Loucy (cell line): ENCODE measurements at regions not wholly inside any gene's neighbourhood (a gene's known extent, or its start where the extent isn't known, plus 50 kb on each side); places are given as distances from the start of the nearest gene placed in this dataset.

Experiments used
- H2AFZ ChIP-seq: fragments of 200-600 bp; sonication (generic); 2 replicates; pipeline ENCODE4 v1.6.0; 2016; ENCODE audit warnings: antibody characterized with exemption, mild to moderate bottlenecking, low read length, moderate library complexity
- H3F3A ChIP-seq: fragments of 200-600 bp; 2 replicates; pipeline ENCODE4 v1.6.0; 2016; ENCODE audit warnings: antibody characterized with exemption, low read depth, mild to moderate bottlenecking
- H3K27me3 ChIP-seq: fragments of 200-600 bp; sonication (generic); 2 replicates; pipeline ENCODE4 v1.6.1; 2014; ENCODE audit warnings: low read length, mild to moderate bottlenecking; ENCODE audit not compliant: insufficient read depth, poor library complexity, severe bottlenecking
- H3K36me3 ChIP-seq: fragments of 200-600 bp; sonication (generic); 2 replicates; pipeline ENCODE4 v1.6.1; 2016; ENCODE audit warnings: low read length; ENCODE audit not compliant: insufficient read depth
- H3K4me1 ChIP-seq: fragments of 200-600 bp; sonication (generic); 2 replicates; pipeline ENCODE4 v1.5.1; 2014; ENCODE audit warnings: low read length, mild to moderate bottlenecking; ENCODE audit not compliant: insufficient read depth, poor library complexity, severe bottlenecking
- H3K4me2 ChIP-seq: fragments of 200-600 bp; sonication (generic); 2 replicates; pipeline ENCODE4 v1.6.0; 2014; ENCODE audit warnings: antibody characterized with exemption, low read length, low read depth, mild to moderate bottlenecking; ENCODE audit not compliant: poor library complexity, severe bottlenecking
- H3K4me3 ChIP-seq: fragments of 200-600 bp; sonication (generic); 2 replicates; pipeline ENCODE4 v1.5.1; 2014; ENCODE audit warnings: low read length, mild to moderate bottlenecking, mixed read lengths; ENCODE audit not compliant: poor library complexity, severe bottlenecking
- H3K79me2 ChIP-seq: fragments of 200-600 bp; sonication (generic); 2 replicates; pipeline ENCODE4 v1.6.1; 2014; ENCODE audit warnings: low read length; ENCODE audit not compliant: insufficient read depth
- H3K9ac ChIP-seq: fragments of 200-600 bp; sonication (generic); 2 replicates; pipeline ENCODE4 v1.6.0; 2014; ENCODE audit warnings: mild to moderate bottlenecking, low read depth, low read length, moderate library complexity; ENCODE audit not compliant: poor library complexity, severe bottlenecking
- H3K9me2 ChIP-seq: fragments of 200-600 bp; sonication (generic); replicated peaks from 2 replicates; pipeline ENCODE4 v1.6.1; 2016; ENCODE audit warnings: low read depth, low read length, mixed read lengths
- H3K9me3 ChIP-seq: fragments of 200-600 bp; sonication (generic); 2 replicates; pipeline ENCODE4 v1.6.1; 2014; ENCODE audit warnings: mild to moderate bottlenecking, antibody characterized with exemption, low read length, low read depth; ENCODE audit not compliant: insufficient read depth
- H4K20me1 ChIP-seq: fragments of 200-600 bp; sonication (generic); 2 replicates; pipeline ENCODE4 v1.6.0; 2014; ENCODE audit warnings: antibody characterized with exemption, low read length, mild to moderate bottlenecking; ENCODE audit not compliant: insufficient read depth, poor library complexity, severe bottlenecking
- EZH2phosphoT487 ChIP-seq: fragments of 200-600 bp; IDR thresholded peaks from 2 replicates; pipeline ENCODE4 v1.6.1; 2018; ENCODE audit warnings: antibody characterized with exemption, mild to moderate bottlenecking, moderate library complexity, borderline replicate concordance
- TF ChIP-seq, protein P1 (sequence below): fragments of 200-600 bp; sonication (generic); conservative IDR thresholded peaks from 2 replicates; pipeline ENCODE4 v1.5.1; 2014; ENCODE audit warnings: mild to moderate bottlenecking, antibody characterized with exemption, low read length

DNA sequence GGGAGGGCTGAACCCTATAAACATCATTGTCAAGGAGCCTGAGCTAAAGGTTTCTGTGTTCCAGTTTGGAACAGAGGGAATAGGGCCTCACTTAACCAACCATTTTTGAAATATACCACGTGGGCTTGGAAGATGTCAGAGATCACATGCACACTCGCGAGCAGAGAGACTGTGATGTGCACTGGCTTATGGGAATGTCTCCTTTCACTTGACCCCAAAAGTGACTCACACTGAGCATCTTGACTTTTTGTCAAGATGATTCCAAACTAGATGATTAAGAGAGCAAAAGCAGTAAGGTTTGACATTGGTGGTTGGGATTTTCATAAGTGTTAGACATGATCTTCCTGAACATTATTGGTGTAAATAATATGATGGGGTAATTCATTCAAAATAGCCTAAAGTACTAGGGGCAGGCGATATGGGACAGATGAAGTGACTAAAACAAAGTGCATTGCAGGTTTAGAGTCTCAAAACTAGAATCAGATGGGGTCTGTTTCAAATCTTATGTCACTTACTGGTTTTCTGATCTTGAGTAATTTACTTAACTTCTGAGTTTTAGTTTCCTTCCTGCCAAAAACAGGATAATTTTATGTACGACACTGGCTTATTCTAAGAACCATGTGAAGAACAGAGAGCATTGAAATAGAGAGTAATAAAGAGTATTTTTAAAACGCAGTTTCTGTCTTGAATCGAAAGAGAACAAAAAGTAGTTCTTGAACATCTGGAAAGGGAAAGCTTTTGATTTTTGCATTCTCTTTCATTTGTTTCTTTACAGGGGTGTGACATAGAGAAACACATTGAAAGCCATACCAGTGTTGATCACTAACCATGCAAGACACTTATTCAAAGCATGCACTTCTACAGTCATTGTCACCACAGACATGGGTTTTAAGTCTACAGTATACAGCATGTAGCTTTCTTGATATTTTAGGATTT is 383.0 kb downstream of the DIRAS2 start:
- Histone ChIP-seq H4K20me1 (no peaks in the 10 kb centered on the region), H3F3A (no peaks in the 10 kb centered on the region), H3K4me1 (no peaks in the 10 kb centered on the region), H3K4me3 (no peak overlapping the region), H3K9ac (no peak overlapping the region), H3K4me2 (no peak overlapping the region), H3K36me3 (no peaks in the 10 kb centered on the region), H3K9me3 (no peaks in the 10 kb centered on the region), H3K27me3 (no peaks in the 10 kb centered on the region), H3K9me2 (no peaks in the 10 kb centered on the region), H2AFZ (no peak overlapping the region), H3K79me2 (no peaks in the 10 kb centered on the region)
- TF ChIP-seq EZH2phosphoT487, result no peak
- TF ChIP-seq, protein P1, sequence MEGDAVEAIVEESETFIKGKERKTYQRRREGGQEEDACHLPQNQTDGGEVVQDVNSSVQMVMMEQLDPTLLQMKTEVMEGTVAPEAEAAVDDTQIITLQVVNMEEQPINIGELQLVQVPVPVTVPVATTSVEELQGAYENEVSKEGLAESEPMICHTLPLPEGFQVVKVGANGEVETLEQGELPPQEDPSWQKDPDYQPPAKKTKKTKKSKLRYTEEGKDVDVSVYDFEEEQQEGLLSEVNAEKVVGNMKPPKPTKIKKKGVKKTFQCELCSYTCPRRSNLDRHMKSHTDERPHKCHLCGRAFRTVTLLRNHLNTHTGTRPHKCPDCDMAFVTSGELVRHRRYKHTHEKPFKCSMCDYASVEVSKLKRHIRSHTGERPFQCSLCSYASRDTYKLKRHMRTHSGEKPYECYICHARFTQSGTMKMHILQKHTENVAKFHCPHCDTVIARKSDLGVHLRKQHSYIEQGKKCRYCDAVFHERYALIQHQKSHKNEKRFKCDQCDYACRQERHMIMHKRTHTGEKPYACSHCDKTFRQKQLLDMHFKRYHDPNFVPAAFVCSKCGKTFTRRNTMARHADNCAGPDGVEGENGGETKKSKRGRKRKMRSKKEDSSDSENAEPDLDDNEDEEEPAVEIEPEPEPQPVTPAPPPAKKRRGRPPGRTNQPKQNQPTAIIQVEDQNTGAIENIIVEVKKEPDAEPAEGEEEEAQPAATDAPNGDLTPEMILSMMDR, result no peak

DNA sequence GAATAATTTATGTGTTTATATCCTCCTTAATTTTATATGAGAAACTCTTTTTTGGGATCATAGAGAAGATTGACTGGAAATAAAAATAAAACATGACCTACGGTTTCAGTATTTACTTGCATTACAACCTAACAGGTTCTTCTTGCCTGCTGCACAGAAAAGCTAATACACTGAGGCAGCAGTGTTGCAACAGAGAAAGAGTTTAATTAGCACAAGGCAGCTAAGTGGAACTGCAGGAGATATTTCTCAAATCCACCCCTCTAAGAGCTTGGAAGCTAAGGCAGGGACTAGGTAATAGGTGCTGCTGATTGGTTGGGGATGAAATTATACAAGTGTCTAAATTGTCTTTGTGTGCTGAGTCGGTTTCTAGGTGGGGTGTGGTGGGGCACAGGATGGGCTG is 380.9 kb downstream of the DIRAS2 start:
- no peak overlapping the region for H3K9ac ChIP-seq
- H3K79me2 ChIP-seq, result no peaks in the 10 kb centered on the region
- H4K20me1 ChIP-seq, result no peaks in the 10 kb centered on the region
- H3F3A ChIP-seq, result no peaks in the 10 kb centered on the region
- H3K36me3 ChIP-seq, result no peaks in the 10 kb centered on the region
- TF ChIP-seq, protein P1, result no peak
- no peak for TF ChIP-seq EZH2phosphoT487
- no peak overlapping the region for H3K4me2 ChIP-seq
- H3K9me3 ChIP-seq, result no peaks in the 10 kb centered on the region
- no peak overlapping the region for H2AFZ ChIP-seq
- H3K9me2 ChIP-seq, result no peaks in the 10 kb centered on the region
- H3K4me3 ChIP-seq, result no peak overlapping the region
- H3K27me3 ChIP-seq, result no peaks in the 10 kb centered on the region
- no peaks in the 10 kb centered on the region for H3K4me1 ChIP-seq

DNA sequence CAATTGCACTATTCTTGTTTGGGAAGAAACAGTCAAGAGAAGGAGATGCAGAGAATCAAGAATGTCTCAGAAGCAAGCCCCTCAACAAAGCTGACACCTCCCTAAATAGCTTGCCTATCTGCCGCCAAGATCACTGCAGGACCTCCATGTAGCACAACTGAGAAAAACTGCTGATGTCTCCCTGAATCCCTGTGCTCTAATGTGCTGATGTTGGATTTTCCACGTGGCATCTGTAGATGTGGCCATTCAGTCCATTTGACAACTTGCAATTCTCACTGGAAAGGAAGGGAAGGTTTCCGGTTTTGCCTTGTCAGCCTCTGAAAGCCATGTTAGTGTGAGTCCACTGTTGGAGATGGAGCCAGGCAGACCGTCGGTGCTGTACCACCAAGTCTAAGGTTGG is 374.0 kb downstream of the DIRAS2 start:
- no peak overlapping the region for H3K4me2 ChIP-seq
- H3K27me3 ChIP-seq, result no peaks in the 10 kb centered on the region
- H3K9ac ChIP-seq, result no peak overlapping the region
- no peak overlapping the region for H2AFZ ChIP-seq
- no peak overlapping the region for H3K4me3 ChIP-seq
- no peaks in the 10 kb centered on the region for H3K9me2 ChIP-seq
- TF ChIP-seq, protein P1, result no peak
- TF ChIP-seq EZH2phosphoT487, result no peak
- no peaks in the 10 kb centered on the region for H4K20me1 ChIP-seq
- no peaks in the 10 kb centered on the region for H3K4me1 ChIP-seq
- no peaks in the 10 kb centered on the region for H3F3A ChIP-seq
- H3K9me3 ChIP-seq, result no peaks in the 10 kb centered on the region
- H3K79me2 ChIP-seq, result no peaks in the 10 kb centered on the region
- no peaks in the 10 kb centered on the region for H3K36me3 ChIP-seq
